Neutrophil (primary cell): ENCODE measurements at regions not wholly inside any gene's neighbourhood (a gene's known extent, or its start where the extent isn't known, plus 50 kb on each side); places are given as distances from the start of the nearest gene placed in this dataset.
"Not testable (repeated sequence)": the region's sequence is repeated elsewhere in the genome, so short reads cannot be mapped to it uniquely, and the experiment has no call there.

ENCODE experiments used
- H3K27ac ChIP-seq: fragments of 200-600 bp; sonication (generic); 2 replicates; pipeline ENCODE4 v1.5.1; 2016; ENCODE audit warnings: mild to moderate bottlenecking, moderate library complexity
- H3K27me3 ChIP-seq: fragments of 200-600 bp; sonication (generic); 2 replicates; pipeline ENCODE4 v1.6.0; 2016; ENCODE audit warnings: mild to moderate bottlenecking
- H3K36me3 ChIP-seq: fragments of 200-600 bp; sonication (generic); 2 replicates; pipeline ENCODE4 v1.5.1; 2017
- H3K4me1 ChIP-seq, 2 experiments: fragments of 200-600 bp in 1 of 2; sonication (generic) in 1 of 2; 1 replicate in 1 of 2; 2 replicates in 1 of 2; pipeline versions ENCODE4 v1.5.1 to v1.6.1; 2013 to 2016; ENCODE audit warnings: low read depth in 1 of 2, low read length in 1 of 2, mild to moderate bottlenecking in 1 of 2, moderate library complexity in 1 of 2; ENCODE audit not compliant: control insufficient read depth in 1 of 2, insufficient read depth in 1 of 2
- H3K4me3 ChIP-seq, 2 experiments: fragments of 200-600 bp in 1 of 2; sonication (generic) in 1 of 2; 1 replicate in 1 of 2; 2 replicates in 1 of 2; pipeline ENCODE4 v1.5.1; 2013 to 2016; ENCODE audit warnings: low read depth in 1 of 2, low read length in 1 of 2, mild to moderate bottlenecking in 1 of 2, moderate library complexity in 1 of 2
- H3K9me3 ChIP-seq: fragments of 200-600 bp; sonication (generic); 2 replicates; pipeline ENCODE4 v1.5.1; 2016
- CTCF ChIP-seq: fragments of 200-600 bp; sonication (generic); IDR thresholded peaks from 2 replicates; pipeline ENCODE4 v1.5.1; 2016; ENCODE audit warnings: antibody characterized with exemption

GRCh38 chr19:28598861-28599260, 614.1 kb downstream of the UQCRFS1 start:
- no peaks in the 10 kb centered on the region for H3K27me3 ChIP-seq
- no peaks in the 10 kb centered on the region for H3K4me1 ChIP-seq
- H3K4me3 ChIP-seq, result no peak overlapping the region
- H3K36me3 ChIP-seq, result no peaks in the 10 kb centered on the region
- H3K9me3 ChIP-seq, result no peaks in the 10 kb centered on the region
- no peak for TF ChIP-seq CTCF
- H3K27ac ChIP-seq, result no peak overlapping the region

- H3K4me1 ChIP-seq, result no peaks in the 10 kb centered on the region
- no peak overlapping the region for H3K4me3 ChIP-seq
- H3K9me3 ChIP-seq, result no peaks in the 10 kb centered on the region
- H3K27ac ChIP-seq, result no peak overlapping the region
- no peaks in the 10 kb centered on the region for H3K27me3 ChIP-seq
- TF ChIP-seq CTCF, result no peak
- H3K36me3 ChIP-seq, result no peaks in the 10 kb centered on the region
Observed at GRCh38 chr19:28596561-28597071, 616.3 kb downstream of the UQCRFS1 start.

- no peak overlapping the region for H3K27ac ChIP-seq
- H3K9me3 ChIP-seq, result no peaks in the 10 kb centered on the region
- H3K27me3 ChIP-seq, result no peaks in the 10 kb centered on the region
- no peak for TF ChIP-seq CTCF
- no peak overlapping the region for H3K4me3 ChIP-seq
- no peaks in the 10 kb centered on the region for H3K4me1 ChIP-seq
- no peaks in the 10 kb centered on the region for H3K36me3 ChIP-seq
Observed at GRCh38 chr19:28595722-28596480, 617.0 kb downstream of the UQCRFS1 start.

- Histone ChIP-seq H3K4me3 (no peak overlapping the region), H3K36me3 (no peaks in the 10 kb centered on the region), H3K27me3 (no peaks in the 10 kb centered on the region), H3K9me3 (no peaks in the 10 kb centered on the region), H3K4me1 (no peaks in the 10 kb centered on the region), H3K27ac (no peak overlapping the region)
- no peak for TF ChIP-seq CTCF
Observed at GRCh38 chr19:28594737-28595136, 618.2 kb downstream of the UQCRFS1 start.

- H3K4me1 ChIP-seq, H3K27ac ChIP-seq, H3K9me3 ChIP-seq, H3K36me3 ChIP-seq, H3K27me3 ChIP-seq, H3K4me3 ChIP-seq: not testable (repeated sequence)
Observed at GRCh38 chr19:28589991-28590411, 623.0 kb downstream of the UQCRFS1 start.

GRCh38 chr19:28586474-28586873, 626.5 kb downstream of the UQCRFS1 start:
- Histone ChIP-seq H3K27me3 (no peaks in the 10 kb centered on the region), H3K4me1 (no peaks in the 10 kb centered on the region), H3K9me3 (no peaks in the 10 kb centered on the region), H3K4me3 (no peak overlapping the region), H3K27ac (no peak overlapping the region), H3K36me3 (no peaks in the 10 kb centered on the region)
- TF ChIP-seq CTCF, result no peak
